Right renal cortex interstitium (tissue), 3 donors: ENCODE measurements at regions not wholly inside any gene's neighbourhood (a gene's known extent, or its start where the extent isn't known, plus 50 kb on each side); places are given as distances from the start of the nearest gene placed in this dataset.
"Not testable (repeated sequence)": the region's sequence is repeated elsewhere in the genome, so short reads cannot be mapped to it uniquely, and the experiment has no call there.

Experiments
- DNase-seq, 3 donors: peaks; one replicate each; pipeline ENCODE4 v3.0.0-alpha.2; 2013; ENCODE audit warnings: low read depth in 3 of 3, low spot score in 2 of 3

DNA sequence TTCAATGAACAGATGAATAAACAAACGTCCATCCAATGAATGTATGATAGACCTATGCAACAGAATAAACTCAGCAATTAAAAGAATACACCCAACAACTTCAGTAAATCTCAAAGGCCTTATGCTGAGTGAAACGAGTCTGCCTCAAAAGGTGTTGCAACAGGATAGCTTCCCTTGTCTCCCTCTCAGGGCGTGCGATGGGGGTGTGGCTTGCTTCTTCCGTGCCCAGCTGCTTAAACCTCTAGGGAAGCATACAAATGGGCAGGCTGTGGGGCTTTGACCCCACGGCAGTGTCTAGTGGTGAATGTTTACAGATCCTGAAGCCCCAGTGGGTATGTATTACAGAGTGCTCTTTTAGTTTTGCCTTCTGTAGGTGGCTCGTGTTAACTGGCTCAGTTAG, 87.0 kb upstream of the CCL21 start:
- no peak for DNase-seq

DNA sequence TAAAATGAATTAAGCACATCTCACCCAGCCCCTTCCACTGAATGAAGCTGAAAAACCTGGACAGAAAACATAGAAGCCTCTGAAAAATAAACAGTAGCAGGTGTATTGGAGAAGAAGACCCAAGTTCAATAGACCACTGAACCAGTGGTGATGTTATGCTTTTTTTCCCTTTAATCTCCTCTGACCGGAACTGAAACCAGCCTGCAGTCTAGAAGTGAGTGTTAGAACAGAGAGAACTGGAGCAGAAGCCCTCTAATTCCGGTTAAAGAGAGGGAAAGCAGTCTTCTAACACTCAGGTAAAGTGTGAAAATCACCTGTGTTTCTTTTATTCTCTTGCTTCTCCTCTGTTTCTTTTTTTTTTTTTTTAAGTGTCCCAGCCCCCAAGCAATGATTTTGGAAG, 83.5 kb upstream of the CCL21 start:
- no peak for DNase-seq

DNA sequence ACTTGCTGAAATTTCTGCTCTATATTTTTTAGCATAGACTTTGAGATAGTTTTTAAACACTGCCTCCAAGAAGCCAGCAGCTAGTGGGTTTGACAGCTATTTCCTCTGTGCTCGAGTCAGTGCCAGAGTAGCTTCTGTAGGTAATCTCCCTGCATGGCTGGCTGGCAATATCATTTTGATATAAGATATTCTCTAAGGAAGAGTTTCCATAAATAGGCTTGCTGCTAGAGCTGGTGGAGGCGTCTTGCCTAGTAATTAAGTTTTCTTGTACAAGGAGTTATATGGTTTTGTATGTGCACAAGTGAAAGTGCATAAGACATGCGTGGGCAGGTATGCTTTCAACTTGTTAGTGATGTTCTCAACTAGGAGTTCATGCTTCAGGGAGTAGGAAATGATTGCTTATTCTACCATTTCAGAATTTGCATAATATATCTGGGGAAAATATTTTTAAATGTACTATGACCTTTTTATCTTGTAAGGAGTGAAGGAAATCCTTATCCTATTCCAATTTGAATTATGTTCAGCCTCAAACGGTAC, 74.1 kb upstream of the CCL21 start:
- DNase-seq, result no peak

DNA sequence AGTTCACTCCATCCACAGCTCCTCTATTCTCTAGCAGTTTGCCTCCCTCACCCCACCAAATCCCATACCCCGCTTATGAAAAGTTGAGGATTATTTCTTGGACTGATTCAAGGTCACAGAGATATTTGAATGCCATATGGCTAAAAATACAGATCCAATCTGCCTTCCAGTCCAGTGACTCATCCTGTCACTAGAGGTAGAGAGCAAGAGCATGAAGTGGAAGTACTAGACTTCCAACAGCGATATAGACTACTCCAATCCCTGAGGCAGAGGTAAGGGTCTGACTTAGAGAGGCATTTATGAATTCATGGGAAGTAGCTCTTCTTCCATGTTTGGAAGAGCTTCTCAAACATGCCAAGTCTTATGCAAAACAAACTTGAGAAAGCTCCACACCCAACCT, 72.4 kb upstream of the CCL21 start:
- DNase-seq, result no peak

DNA sequence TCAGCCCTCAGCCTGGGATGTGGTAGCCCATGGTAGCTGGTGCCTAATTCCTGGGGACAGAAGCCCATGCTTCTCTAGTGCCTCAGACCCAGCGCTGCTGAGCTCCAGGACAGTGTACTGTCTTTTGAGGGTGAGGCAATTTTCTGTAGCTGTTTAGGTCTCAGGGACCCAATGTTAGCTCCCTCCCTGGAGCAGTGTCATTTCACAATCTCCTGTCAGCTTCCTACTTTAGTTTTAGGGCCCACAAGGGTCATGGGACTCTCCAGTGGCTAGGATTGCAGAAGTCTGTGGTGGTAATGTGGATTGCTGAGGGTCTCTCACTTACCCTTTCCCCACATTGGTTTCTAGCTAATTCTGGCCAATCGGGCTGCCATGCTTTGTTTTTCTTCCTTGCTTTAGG, 67.7 kb upstream of the CCL21 start:
- no peak for DNase-seq

DNA sequence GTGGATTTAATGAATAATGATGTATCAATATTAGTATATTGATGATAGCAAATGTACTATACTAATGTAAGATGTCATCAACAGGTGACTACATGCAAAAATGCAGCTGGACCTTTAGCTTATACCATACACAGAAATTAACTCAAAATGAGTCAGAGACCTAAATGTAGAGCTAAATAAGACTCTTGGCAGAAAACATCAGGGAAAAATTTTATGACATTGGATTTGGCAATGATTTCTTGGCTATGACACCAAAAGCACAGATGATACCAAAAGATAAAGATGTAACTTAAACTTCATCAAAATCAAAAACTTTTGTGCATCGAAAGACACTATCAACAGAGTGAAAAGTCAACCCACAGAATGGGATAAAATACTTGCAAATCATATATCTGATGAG, 64.0 kb upstream of the CCL21 start:
- no peak for DNase-seq

DNA sequence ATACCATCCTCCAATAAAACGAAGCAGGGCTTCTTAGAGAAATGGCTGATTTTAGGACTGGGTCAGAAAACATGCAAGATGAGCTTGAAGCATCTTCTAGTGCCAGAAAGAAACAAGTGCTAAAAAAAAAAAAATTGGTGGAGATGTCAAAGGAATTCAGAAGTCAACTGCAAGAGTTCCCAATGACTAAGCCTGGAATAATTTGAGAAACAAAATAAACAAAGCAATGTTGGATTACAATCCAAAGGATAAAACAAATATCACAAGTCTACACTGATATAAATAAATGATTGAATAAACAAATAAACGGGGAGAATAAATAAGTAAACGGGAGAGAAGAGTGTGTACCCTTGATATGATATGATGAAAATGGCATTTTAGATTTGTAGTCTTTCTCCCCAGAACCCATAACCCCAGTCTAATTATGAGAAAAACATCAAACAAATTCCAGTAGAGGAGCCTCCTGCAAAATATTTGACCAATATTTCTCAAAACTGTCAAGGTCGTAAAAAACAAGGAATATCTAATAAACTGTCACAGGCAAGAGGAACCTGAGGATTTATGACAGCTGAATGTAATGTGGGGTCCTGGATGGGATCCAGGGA, 63.5 kb upstream of the CCL21 start:
- no peak for DNase-seq

DNA sequence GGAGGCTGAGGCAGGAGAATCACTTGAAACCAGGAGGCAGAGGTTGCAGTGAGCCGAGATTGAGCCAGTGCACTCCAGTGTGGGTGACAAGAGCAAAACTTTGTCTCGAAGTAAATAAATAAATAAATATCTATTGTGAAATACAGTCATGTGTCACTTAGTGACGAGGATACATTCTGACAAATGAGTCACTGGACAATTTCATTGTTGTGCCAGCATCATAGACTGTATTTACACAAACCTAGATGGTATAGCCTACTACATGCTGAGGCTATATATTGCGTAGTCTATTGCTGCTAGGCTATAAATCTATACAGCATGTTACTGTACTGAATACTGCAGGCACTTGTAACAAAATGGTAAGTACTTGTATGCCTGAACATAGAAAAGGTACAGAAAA, 61.1 kb upstream of the CCL21 start:
- no peak for DNase-seq

DNA sequence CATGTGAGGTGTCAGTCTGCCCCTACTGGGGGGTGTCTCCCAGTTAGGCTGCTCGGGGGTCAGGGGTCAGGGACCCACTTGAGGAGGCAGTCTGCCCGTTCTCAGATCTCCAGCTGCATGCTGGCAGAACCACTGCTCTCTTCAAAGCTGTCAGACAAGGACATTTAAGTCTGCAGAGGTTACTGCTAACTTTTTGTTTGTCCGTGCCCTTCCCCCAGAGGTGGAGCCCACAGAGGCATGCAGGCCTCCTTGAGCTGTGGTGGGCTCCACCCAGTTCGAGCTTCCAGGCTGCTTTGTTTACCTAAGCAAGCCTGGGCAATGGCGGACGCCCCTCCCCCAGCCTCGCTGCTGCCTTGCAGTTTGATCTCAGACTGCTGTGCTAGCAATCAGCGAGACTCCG, 57.2 kb upstream of the CCL21 start:
- not testable (repeated sequence) for DNase-seq

DNA sequence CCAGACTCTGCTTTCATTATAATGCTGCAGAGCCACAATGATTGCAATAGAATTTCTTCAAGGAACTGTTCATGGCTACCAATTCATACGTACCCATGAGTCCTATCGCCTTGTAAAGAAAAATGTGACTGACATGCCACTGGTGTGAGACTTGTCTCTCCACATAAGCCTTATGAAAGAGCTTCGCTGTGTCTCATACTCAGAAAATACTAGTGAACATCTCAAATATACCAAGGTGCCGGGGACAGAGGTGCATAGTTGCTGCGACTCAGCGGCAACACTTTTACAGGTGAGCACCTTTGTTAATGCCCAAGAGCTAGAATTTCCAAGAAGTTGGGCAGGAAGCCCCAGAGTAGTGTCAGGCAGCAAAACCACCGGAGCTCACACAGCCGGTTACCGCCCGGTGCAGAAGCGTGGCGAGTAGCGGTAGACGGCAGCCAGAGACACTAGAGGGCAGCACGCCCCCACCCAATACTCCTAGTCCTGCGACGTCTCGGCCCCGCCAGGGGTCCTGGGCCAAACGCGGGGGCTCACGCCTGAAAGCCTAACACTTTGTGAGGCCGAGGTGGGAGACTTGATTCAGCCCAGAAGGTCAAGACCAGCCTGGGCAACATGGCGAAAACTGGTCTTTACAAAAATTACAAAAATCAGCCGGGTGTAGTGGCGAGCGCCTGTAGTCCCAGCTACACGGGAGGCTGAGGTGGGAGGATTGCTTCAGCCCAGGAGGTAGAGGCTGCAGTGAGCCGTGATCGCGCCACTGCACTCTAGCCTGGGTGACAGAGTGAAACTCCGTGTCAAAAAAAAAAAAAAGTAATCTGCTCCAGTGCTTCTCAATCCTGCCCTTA, 50.5 kb upstream of the CCL21 start:
- DNase-seq, result not testable (repeated sequence)
